Mammary epithelial cell (primary cell): ENCODE measurements at regions not wholly inside any gene's neighbourhood (a gene's known extent, or its start where the extent isn't known, plus 50 kb on each side); places are given as distances from the start of the nearest gene placed in this dataset.

Experiments used
- CTCF ChIP-seq, 2 donors: IDR thresholded peaks in 1 of 2; conservative IDR thresholded peaks in 1 of 2; 2 replicates each; pipeline ENCODE4 v1.5.1; 2011 to 2012; ENCODE audit warnings: inconsistent platforms in 2 of 2, low read length in 2 of 2, mild to moderate bottlenecking in 2 of 2, control low read depth in 1 of 2, low read depth in 1 of 2; ENCODE audit not compliant: insufficient read depth in 1 of 2; ENCODE audit errors: extremely low read depth in 1 of 2
- EZH2 ChIP-seq: IDR thresholded peaks from 2 replicates; pipeline ENCODE4 v1.6.1; 2012; ENCODE audit warnings: low read length, inconsistent platforms, borderline replicate concordance

GRCh38 chr14:30153717-30154116 lies 226.1 kb upstream of the PRKD1 start:
- no peak for TF ChIP-seq CTCF (conservative IDR thresholded peaks at IDR 0.05 in 1 of 2, IDR thresholded peaks at IDR 0.05 in 1 of 2; ENCODE audit: extremely low read depth in 1 of 2, insufficient read depth in 1 of 2, low read depth in 1 of 2, low read length in 2 of 2)
- no peak for TF ChIP-seq EZH2
